IMR-90 (cell line): ENCODE measurements at regions not wholly inside any gene's neighbourhood (a gene's known extent, or its start where the extent isn't known, plus 50 kb on each side); places are given as distances from the start of the nearest gene placed in this dataset.

ENCODE experiments used
- ATAC-seq: fragments of 200-7000 bp; cut with Tn5 transposase; 2 replicates; pipeline ENCODE4 v1.9.1; 2020; ENCODE audit warnings: low read depth, mild to moderate bottlenecking, moderate library complexity
- BruUV-seq: library from RNA; stranded (reverse); fragments of 400-500 nt; replicated peaks from 2 replicates; lab custom pipeline; 2021; lab: Mats Ljungman, UMichigan
- CTCF ChIA-PET: fragments of 300-600 bp; formaldehyde crosslinking; extraction: SDS; loops from one replicate; lab custom pipeline; 2021; ENCODE audit warnings: antibody characterized with exemption; lab: Yijun Ruan, JAX
- POLR2A ChIA-PET: fragments of 300-600 bp; sonication (Branson Sonifier 250); formaldehyde crosslinking; loops from one replicate; lab custom pipeline; 2022; ENCODE audit warnings: antibody characterized with exemption; ENCODE audit not compliant: unreplicated experiment; lab: Charles Lee
- DNase-seq: peaks from one replicate; pipeline ENCODE4 v3.0.0; 2013
- H2AFZ ChIP-seq: replicated peaks from 2 replicates; pipeline ENCODE3; 2013; ENCODE audit warnings: low read length, mild to moderate bottlenecking; ENCODE audit not compliant: poor library complexity
- H2AK5ac ChIP-seq: 2 replicates; pipeline ENCODE4 v1.6.1; 2013; ENCODE audit warnings: low read depth, low read length, inconsistent platforms
- H2AK9ac ChIP-seq: replicated peaks from 2 replicates; pipeline ENCODE3; 2013; ENCODE audit warnings: mild to moderate bottlenecking, low read depth, low read length, moderate library complexity; ENCODE audit not compliant: poor library complexity
- H2BK120ac ChIP-seq: 2 replicates; pipeline ENCODE4 v1.6.1; 2013; ENCODE audit warnings: low read depth, low read length, inconsistent platforms
- H2BK15ac ChIP-seq: 3 replicates; pipeline ENCODE4 v1.6.1; 2013; ENCODE audit warnings: low read depth, low read length, inconsistent platforms
- H2BK20ac ChIP-seq: 2 replicates; pipeline ENCODE4 v1.6.1; 2013; ENCODE audit warnings: low read depth, mild to moderate bottlenecking, inconsistent platforms, low read length, moderate library complexity
- H2BK5ac ChIP-seq: 2 replicates; pipeline ENCODE4 v1.6.1; 2013; ENCODE audit warnings: mild to moderate bottlenecking, low read depth, low read length, inconsistent platforms; ENCODE audit not compliant: poor library complexity, severe bottlenecking
- H3K14ac ChIP-seq: replicated peaks from 2 replicates; pipeline ENCODE4 v1.6.1; 2013; ENCODE audit warnings: low read depth, low read length, inconsistent platforms
- H3K18ac ChIP-seq: 2 replicates; pipeline ENCODE4 v1.6.1; 2013; ENCODE audit warnings: low read depth, low read length, control low read depth
- H3K23ac ChIP-seq: 2 replicates; pipeline ENCODE4 v1.6.1; 2013; ENCODE audit warnings: low read depth, low read length, inconsistent platforms
- H3K27ac ChIP-seq: 2 replicates; pipeline ENCODE4 v1.5.1; 2013; ENCODE audit warnings: mild to moderate bottlenecking, control low read depth, low read length; ENCODE audit not compliant: insufficient read depth
- H3K27me3 ChIP-seq: 2 replicates; pipeline ENCODE4 v1.6.1; 2013; ENCODE audit warnings: low read length; ENCODE audit not compliant: control insufficient read depth, insufficient read depth
- H3K36me3 ChIP-seq: 2 replicates; pipeline ENCODE4 v1.6.1; 2013; ENCODE audit warnings: low read length, mixed read lengths; ENCODE audit not compliant: control insufficient read depth, insufficient read depth
- H3K4ac ChIP-seq: 2 replicates; pipeline ENCODE4 v1.6.1; 2013; ENCODE audit warnings: low read depth, low read length, inconsistent platforms
- H3K4me1 ChIP-seq: 2 replicates; pipeline ENCODE4 v1.6.1; 2013; ENCODE audit warnings: low read length, mixed read lengths; ENCODE audit not compliant: control insufficient read depth, insufficient read depth
- H3K4me2 ChIP-seq: 2 replicates; pipeline ENCODE4 v1.6.1; 2013; ENCODE audit warnings: low read depth, mild to moderate bottlenecking, control low read depth, low read length, moderate library complexity
- H3K4me3 ChIP-seq: 2 replicates; pipeline ENCODE4 v1.5.1; 2013; ENCODE audit warnings: low read depth, mild to moderate bottlenecking, control low read depth, low read length, moderate library complexity; ENCODE audit not compliant: insufficient read depth
- H3K56ac ChIP-seq: 2 replicates; pipeline ENCODE4 v1.6.1; 2013; ENCODE audit warnings: low read length, inconsistent platforms; ENCODE audit not compliant: insufficient read depth; ENCODE audit errors: extremely low read depth
- H3K79me1 ChIP-seq, 2 experiments: 2 replicates each; pipeline ENCODE4 v1.6.1; 2013; ENCODE audit warnings: low read length in 2 of 2, inconsistent platforms in 1 of 2, low read depth in 1 of 2
- H3K9ac ChIP-seq: 2 replicates; pipeline ENCODE4 v1.6.1; 2013; ENCODE audit warnings: low read depth, low read length, control low read depth
- H3K9me1 ChIP-seq: 2 replicates; pipeline ENCODE4 v1.6.1; 2013; ENCODE audit warnings: low read length, inconsistent platforms; ENCODE audit not compliant: insufficient read depth
- H3K9me3 ChIP-seq: 2 replicates; pipeline ENCODE4 v1.6.1; 2013; ENCODE audit warnings: low read length; ENCODE audit not compliant: control insufficient read depth, insufficient read depth
- H4K20me1 ChIP-seq: 2 replicates; pipeline ENCODE4 v1.6.1; 2013; ENCODE audit warnings: low read length, inconsistent platforms; ENCODE audit not compliant: insufficient read depth
- H4K5ac ChIP-seq: 2 replicates; pipeline ENCODE4 v1.6.1; 2013; ENCODE audit warnings: mild to moderate bottlenecking, low read depth, low read length, control low read depth
- H4K8ac ChIP-seq, 2 experiments: 2 replicates each; pipeline ENCODE4 v1.6.1; 2013; ENCODE audit warnings: low read depth in 2 of 2, low read length in 2 of 2, control low read depth in 1 of 2, inconsistent platforms in 1 of 2
- H4K91ac ChIP-seq: 2 replicates; pipeline ENCODE4 v1.6.1; 2013; ENCODE audit warnings: low read depth, low read length, inconsistent platforms; ENCODE audit not compliant: insufficient read depth
- BHLHE40 ChIP-seq: fragments of 150-350 bp; IDR thresholded peaks from 2 replicates; pipeline ENCODE4 v1.6.1; 2016; ENCODE audit warnings: mild to moderate bottlenecking, low read depth, low read length
- CEBPB ChIP-seq: IDR thresholded peaks from 2 replicates; pipeline ENCODE4 v1.6.1; 2012; ENCODE audit warnings: low read depth, low read length, improper control_type of control experiment
- CHD1 ChIP-seq: IDR thresholded peaks from 2 replicates; pipeline ENCODE4 v1.6.1; 2012; ENCODE audit warnings: low read depth, low read length, improper control_type of control experiment
- FOS ChIP-seq: fragments of 150-350 bp; IDR thresholded peaks from 2 replicates; pipeline ENCODE4 v1.6.1; 2016; ENCODE audit warnings: low read depth, low read length
- MAFK ChIP-seq: IDR thresholded peaks from 2 replicates; pipeline ENCODE4 v1.6.1; 2012; ENCODE audit warnings: low read depth, low read length, improper control_type of control experiment
- MAZ ChIP-seq: IDR thresholded peaks from 2 replicates; pipeline ENCODE4 v1.6.1; 2012; ENCODE audit warnings: low read depth, mild to moderate bottlenecking, low read length, improper control_type of control experiment, moderate library complexity, borderline replicate concordance
- MXI1 ChIP-seq: IDR thresholded peaks from 2 replicates; pipeline ENCODE4 v1.6.1; 2012; ENCODE audit warnings: low read depth, mild to moderate bottlenecking, low read length, moderate library complexity, borderline replicate concordance
- NFE2L2 ChIP-seq: fragments of 150-350 bp; IDR thresholded peaks from 2 replicates; pipeline ENCODE4 v1.6.1; 2016; ENCODE audit warnings: low read depth, mild to moderate bottlenecking, low read length
- POLR2A ChIP-seq: IDR thresholded peaks from 2 replicates; pipeline ENCODE4 v1.6.1; 2012; ENCODE audit warnings: mild to moderate bottlenecking, low read depth, low read length
- RAD21 ChIP-seq: IDR thresholded peaks from 2 replicates; pipeline ENCODE4 v1.6.1; 2012; ENCODE audit warnings: low read length, improper control_type of control experiment
- RCOR1 ChIP-seq: IDR thresholded peaks from 2 replicates; pipeline ENCODE4 v1.6.1; 2012; ENCODE audit warnings: mild to moderate bottlenecking, low read length, improper control_type of control experiment; ENCODE audit not compliant: insufficient replicate concordance
- RFX5 ChIP-seq: IDR thresholded peaks from 2 replicates; pipeline ENCODE4 v1.8.0; 2012; ENCODE audit warnings: low read depth, mild to moderate bottlenecking, low read length, moderate library complexity
- SMC3 ChIP-seq: fragments of 150-350 bp; IDR thresholded peaks from 2 replicates; pipeline ENCODE4 v1.6.1; 2016; ENCODE audit warnings: low read depth, mild to moderate bottlenecking, antibody characterized with exemption, low read length, moderate library complexity
- WGBS, 2 experiments: methylation state at CpG; one replicate each; pipeline versions ENCODE4 v1.1.5 to v1.1.7; 2013; ENCODE audit warnings: missing lambda C conversion rate in 2 of 2; ENCODE audit not compliant: insufficient read length in 1 of 2; ENCODE audit errors: extremely low coverage in 2 of 2; 5-methylcytosine and 5-hydroxymethylcytosine counted together
- dilution Hi-C: fragments of 300-500 bp; cut with HindIII; formaldehyde crosslinking; loops from one replicate; pipeline ENCODE4 v1.14.3; 2018; ENCODE audit warnings: low sequenced_read_pairs; ENCODE audit not compliant: unreplicated experiment
- in situ Hi-C: fragments of 300-500 bp; cut with MboI; formaldehyde crosslinking; loops from 3 replicates; pipeline ENCODE4 v1.14.3; 2019; ENCODE audit warnings: low sequenced_read_pairs, inconsistent platforms, mixed read lengths
- intact Hi-C: fragments of 100-400 bp; cut with micrococcal nuclease; formaldehyde crosslinking; loops from 2 replicates; pipeline ENCODE4 v1.10.0; 2022
- TF ChIP-seq, protein P1 (sequence below): fragments of 150-350 bp; IDR thresholded peaks from 2 replicates; pipeline ENCODE4 v1.6.1; 2016; ENCODE audit warnings: low read depth, mild to moderate bottlenecking, low read length, moderate library complexity, borderline replicate concordance
- TF ChIP-seq, protein P2 (sequence below): fragments of 150-350 bp; IDR thresholded peaks from 2 replicates; pipeline ENCODE4 v1.6.1; 2017; ENCODE audit warnings: mild to moderate bottlenecking, antibody characterized with exemption, low read length, low read depth
- TF ChIP-seq, protein P3 (sequence below): conservative IDR thresholded peaks from 2 replicates; pipeline ENCODE4 v1.5.1; 2012; ENCODE audit warnings: mild to moderate bottlenecking, low read depth, low read length, improper control_type of control experiment

DNA sequence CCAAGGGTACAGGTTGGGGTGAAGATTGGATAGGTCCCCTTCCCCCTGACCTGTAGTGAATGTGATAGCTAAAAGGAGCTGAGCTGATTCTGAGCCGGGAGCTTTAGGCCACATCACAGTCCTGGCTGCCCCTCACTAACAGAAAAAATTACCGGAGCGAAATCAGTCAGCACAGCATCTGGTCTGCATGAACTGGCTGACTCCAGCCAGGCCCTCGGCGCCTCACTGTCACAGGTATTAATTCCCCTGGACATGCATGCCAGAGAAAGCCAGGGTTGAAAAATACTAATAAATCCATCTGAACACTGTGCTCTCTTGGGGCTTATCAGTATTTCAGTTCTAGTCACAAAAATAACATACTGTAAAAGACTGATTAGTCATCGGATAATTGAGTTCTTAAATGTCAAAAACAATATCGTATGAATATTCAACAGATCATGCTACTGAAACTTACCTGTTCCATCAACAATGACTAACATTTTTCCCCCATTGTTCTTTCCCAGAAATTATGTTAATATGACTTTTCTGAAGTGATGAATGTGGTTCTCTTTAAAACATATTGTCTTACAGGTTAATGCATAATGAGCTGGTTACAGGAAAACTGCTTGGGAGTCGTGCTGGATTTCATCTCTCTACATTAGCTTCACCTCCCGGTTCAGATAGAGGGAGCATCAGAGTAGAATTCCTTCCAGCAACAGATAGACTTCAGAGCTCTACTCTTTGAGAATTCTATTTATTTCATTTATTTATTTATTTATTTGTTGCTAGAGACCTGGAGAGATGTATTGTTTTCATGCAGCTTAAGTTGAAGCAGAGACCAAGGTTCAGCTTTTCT, 387.7 kb downstream of the NXPE2 start:
- dilution Hi-C loops = no loop called here

More for the DNA sequence above, 387.7 kb downstream of the NXPE2 start:
- in situ Hi-C loops (no loop called here), intact Hi-C loops (no loop called here)
- H3K23ac ChIP-seq = no peak overlapping the region
- DNase-seq = no peak
- H3K4me3 ChIP-seq = no peak overlapping the region
- H2AK5ac ChIP-seq = no peak overlapping the region
- H4K5ac ChIP-seq = no peak overlapping the region
- H2BK5ac ChIP-seq = no peak overlapping the region
- no peak overlapping the region for H2BK20ac ChIP-seq
- ChIA-PET CTCF (no interaction called here), POLR2A (no interaction called here)
- no peak overlapping the region for H2AK9ac ChIP-seq
- no peaks in the 10 kb centered on the region for H4K20me1 ChIP-seq
- no peak for TF ChIP-seq SMC3
- no peak for TF ChIP-seq BHLHE40
- TF ChIP-seq RAD21 = no peak
- TF ChIP-seq MAFK = no peak
- no peak for TF ChIP-seq RFX5
- no peak for TF ChIP-seq FOS
- TF ChIP-seq POLR2A = no peak
- TF ChIP-seq CEBPB = no peak
- TF ChIP-seq, protein P1, sequence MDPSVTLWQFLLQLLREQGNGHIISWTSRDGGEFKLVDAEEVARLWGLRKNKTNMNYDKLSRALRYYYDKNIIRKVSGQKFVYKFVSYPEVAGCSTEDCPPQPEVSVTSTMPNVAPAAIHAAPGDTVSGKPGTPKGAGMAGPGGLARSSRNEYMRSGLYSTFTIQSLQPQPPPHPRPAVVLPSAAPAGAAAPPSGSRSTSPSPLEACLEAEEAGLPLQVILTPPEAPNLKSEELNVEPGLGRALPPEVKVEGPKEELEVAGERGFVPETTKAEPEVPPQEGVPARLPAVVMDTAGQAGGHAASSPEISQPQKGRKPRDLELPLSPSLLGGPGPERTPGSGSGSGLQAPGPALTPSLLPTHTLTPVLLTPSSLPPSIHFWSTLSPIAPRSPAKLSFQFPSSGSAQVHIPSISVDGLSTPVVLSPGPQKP = no peak
- TF ChIP-seq MXI1 = no peak
- TF ChIP-seq NFE2L2 = no peak
- TF ChIP-seq MAZ = no peak
- TF ChIP-seq RCOR1 = no peak
- no peak for TF ChIP-seq CHD1
- TF ChIP-seq, protein P2, sequence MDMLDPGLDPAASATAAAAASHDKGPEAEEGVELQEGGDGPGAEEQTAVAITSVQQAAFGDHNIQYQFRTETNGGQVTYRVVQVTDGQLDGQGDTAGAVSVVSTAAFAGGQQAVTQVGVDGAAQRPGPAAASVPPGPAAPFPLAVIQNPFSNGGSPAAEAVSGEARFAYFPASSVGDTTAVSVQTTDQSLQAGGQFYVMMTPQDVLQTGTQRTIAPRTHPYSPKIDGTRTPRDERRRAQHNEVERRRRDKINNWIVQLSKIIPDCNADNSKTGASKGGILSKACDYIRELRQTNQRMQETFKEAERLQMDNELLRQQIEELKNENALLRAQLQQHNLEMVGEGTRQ = no peak
- TF ChIP-seq, protein P3, sequence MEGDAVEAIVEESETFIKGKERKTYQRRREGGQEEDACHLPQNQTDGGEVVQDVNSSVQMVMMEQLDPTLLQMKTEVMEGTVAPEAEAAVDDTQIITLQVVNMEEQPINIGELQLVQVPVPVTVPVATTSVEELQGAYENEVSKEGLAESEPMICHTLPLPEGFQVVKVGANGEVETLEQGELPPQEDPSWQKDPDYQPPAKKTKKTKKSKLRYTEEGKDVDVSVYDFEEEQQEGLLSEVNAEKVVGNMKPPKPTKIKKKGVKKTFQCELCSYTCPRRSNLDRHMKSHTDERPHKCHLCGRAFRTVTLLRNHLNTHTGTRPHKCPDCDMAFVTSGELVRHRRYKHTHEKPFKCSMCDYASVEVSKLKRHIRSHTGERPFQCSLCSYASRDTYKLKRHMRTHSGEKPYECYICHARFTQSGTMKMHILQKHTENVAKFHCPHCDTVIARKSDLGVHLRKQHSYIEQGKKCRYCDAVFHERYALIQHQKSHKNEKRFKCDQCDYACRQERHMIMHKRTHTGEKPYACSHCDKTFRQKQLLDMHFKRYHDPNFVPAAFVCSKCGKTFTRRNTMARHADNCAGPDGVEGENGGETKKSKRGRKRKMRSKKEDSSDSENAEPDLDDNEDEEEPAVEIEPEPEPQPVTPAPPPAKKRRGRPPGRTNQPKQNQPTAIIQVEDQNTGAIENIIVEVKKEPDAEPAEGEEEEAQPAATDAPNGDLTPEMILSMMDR = no peak
- no peak for ATAC-seq
- no peak overlapping the region for H3K14ac ChIP-seq
- no peaks in the 10 kb centered on the region for H3K4me1 ChIP-seq
- WGBS, 2 experiments = 30% methylated on average over 2 of the region's 9 CpGs; no CpG with 5 or more reads in 1 of the 2 experiments
- 0 out of 2 replicates have a peak, but pooled peaks cover 2% of the 10 kb centered on the region for H3K9me3 ChIP-seq
- no peaks in the 10 kb centered on the region for H3K9me1 ChIP-seq
- H2BK15ac ChIP-seq = no peak overlapping the region
- H4K91ac ChIP-seq = no peak overlapping the region
- no peak overlapping the region for H2AFZ ChIP-seq
- no peak overlapping the region for H3K9ac ChIP-seq
- no peaks in the 10 kb centered on the region for H3K36me3 ChIP-seq
- no peak overlapping the region for H3K4me2 ChIP-seq
- H3K56ac ChIP-seq = no peak overlapping the region
- H3K79me1 ChIP-seq = no peaks in the 10 kb centered on the region
- H3K27ac ChIP-seq = no peak overlapping the region
- H3K4ac ChIP-seq = no peak overlapping the region
- BruUV-seq = no TSS peak
- no peak overlapping the region for H3K18ac ChIP-seq
- no peak overlapping the region for H4K8ac ChIP-seq
- H3K27me3 ChIP-seq = no peaks in the 10 kb centered on the region
- H2BK120ac ChIP-seq = no peak overlapping the region
